Esophagus muscularis mucosa (tissue), 3 donors: ENCODE measurements at regions not wholly inside any gene's neighbourhood (a gene's known extent, or its start where the extent isn't known, plus 50 kb on each side); places are given as distances from the start of the nearest gene placed in this dataset.

Experiments
- POLR2A ChIP-seq: fragments of 450-650 bp; IDR thresholded peaks from one replicate; pipeline ENCODE4 v1.6.1; 2017; ENCODE audit warnings: antibody characterized with exemption, moderate library complexity, mild to moderate bottlenecking, low read depth
- POLR2AphosphoS5 ChIP-seq, 2 donors: sonication (generic); formaldehyde crosslinking; IDR thresholded peaks; one replicate each; pipeline ENCODE4 v1.6.1; 2017; ENCODE audit warnings: antibody characterized with exemption in 2 of 2
- TF ChIP-seq, protein P1 (sequence below), 3 experiments: fragments of 200-600 bp in 2 of 3; fragments of 450-650 bp in 1 of 3; sonication (generic) in 2 of 3; IDR thresholded peaks; one replicate each; pipeline ENCODE4 v1.5.1; 2017 to 2019; ENCODE audit warnings: antibody characterized with exemption in 3 of 3, mild to moderate bottlenecking in 2 of 3, moderate library complexity in 1 of 3

DNA sequence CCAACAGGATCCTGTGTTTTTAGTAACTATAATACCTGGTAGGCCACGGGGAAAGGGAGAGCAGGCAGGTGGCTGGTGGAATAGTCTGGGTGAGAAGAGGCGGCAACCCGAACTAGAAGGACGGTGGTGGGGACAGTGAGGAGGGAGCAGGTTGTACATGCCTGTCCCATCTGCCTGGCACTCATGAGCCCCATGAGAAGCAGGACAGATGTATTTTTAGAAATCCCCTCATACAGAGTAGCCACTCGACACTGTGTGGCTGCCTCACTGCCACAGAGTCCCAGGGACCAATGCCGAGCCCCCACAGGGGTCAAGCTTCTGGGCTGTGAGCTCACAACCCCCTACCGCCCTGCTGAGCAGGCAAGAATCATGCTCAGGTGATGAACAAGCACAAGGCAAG is 136.6 kb downstream of the SEC61B start:
- no peak for TF ChIP-seq POLR2A
- TF ChIP-seq, protein P1, sequence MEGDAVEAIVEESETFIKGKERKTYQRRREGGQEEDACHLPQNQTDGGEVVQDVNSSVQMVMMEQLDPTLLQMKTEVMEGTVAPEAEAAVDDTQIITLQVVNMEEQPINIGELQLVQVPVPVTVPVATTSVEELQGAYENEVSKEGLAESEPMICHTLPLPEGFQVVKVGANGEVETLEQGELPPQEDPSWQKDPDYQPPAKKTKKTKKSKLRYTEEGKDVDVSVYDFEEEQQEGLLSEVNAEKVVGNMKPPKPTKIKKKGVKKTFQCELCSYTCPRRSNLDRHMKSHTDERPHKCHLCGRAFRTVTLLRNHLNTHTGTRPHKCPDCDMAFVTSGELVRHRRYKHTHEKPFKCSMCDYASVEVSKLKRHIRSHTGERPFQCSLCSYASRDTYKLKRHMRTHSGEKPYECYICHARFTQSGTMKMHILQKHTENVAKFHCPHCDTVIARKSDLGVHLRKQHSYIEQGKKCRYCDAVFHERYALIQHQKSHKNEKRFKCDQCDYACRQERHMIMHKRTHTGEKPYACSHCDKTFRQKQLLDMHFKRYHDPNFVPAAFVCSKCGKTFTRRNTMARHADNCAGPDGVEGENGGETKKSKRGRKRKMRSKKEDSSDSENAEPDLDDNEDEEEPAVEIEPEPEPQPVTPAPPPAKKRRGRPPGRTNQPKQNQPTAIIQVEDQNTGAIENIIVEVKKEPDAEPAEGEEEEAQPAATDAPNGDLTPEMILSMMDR (IDR thresholded peaks at IDR 0.05), result no peak
- TF ChIP-seq POLR2AphosphoS5 (IDR thresholded peaks at IDR 0.05), result no peak
